SK-N-SH (cell line): ENCODE measurements at regions not wholly inside any gene's neighbourhood (a gene's known extent, or its start where the extent isn't known, plus 50 kb on each side); places are given as distances from the start of the nearest gene placed in this dataset.

Source experiments
- CTCF ChIA-PET: fragments of 300-600, 350-600 bp; formaldehyde crosslinking; extraction: SDS; loops from one replicate; lab custom pipeline; 2021; lab: Yijun Ruan, JAX
- POLR2A ChIA-PET: fragments of 350-600 bp; sonication (Branson Sonifier 250); formaldehyde crosslinking; extraction: SDS; loops from one replicate; lab custom pipeline; 2020; ENCODE audit warnings: antibody characterized with exemption, inconsistent platforms; lab: Yijun Ruan, JAX
- DNase-seq: peaks from one replicate; pipeline ENCODE4 v3.0.0; 2012
- H2AFZ ChIP-seq: fragments of 200-600 bp; sonication (generic); 2 replicates; pipeline ENCODE4 v1.8.1; 2016; ENCODE audit warnings: antibody characterized with exemption, mild to moderate bottlenecking, low read depth
- H3F3A ChIP-seq: fragments of 200-600 bp; sonication (generic); replicated peaks from 2 replicates; pipeline ENCODE3; 2016; ENCODE audit warnings: antibody characterized with exemption, mild to moderate bottlenecking; ENCODE audit not compliant: insufficient read depth
- H3K27ac ChIP-seq, 2 experiments: fragments of 200-500 bp in 1 of 2; fragments of 200-600 bp in 1 of 2; sonication (Bioruptor generic) in 1 of 2; sonication (generic), shearing (Covaris generic) in 1 of 2; 2 replicates each; pipeline versions ENCODE4 v1.5.1 to v1.6.1; 2014 to 2016; ENCODE audit warnings: low read depth in 2 of 2, inconsistent platforms in 1 of 2, low read length in 1 of 2, mild to moderate bottlenecking in 1 of 2, mixed read lengths in 1 of 2
- H3K27me3 ChIP-seq: fragments of 200-600 bp; sonication (generic), shearing (Covaris generic); 2 replicates; pipeline ENCODE4 v1.6.1; 2016; ENCODE audit warnings: mixed run types; ENCODE audit not compliant: insufficient read depth
- H3K36me3 ChIP-seq, 2 experiments: fragments of 200-500 bp in 1 of 2; fragments of 200-600 bp in 1 of 2; sonication (Bioruptor generic) in 1 of 2; sonication (generic) in 1 of 2; replicated peaks in 1 of 2; 2 replicates each; pipeline versions ENCODE3 to v1.5.1; 2014 to 2016; ENCODE audit warnings: low read length in 1 of 2, mild to moderate bottlenecking in 1 of 2; ENCODE audit not compliant: insufficient read depth in 2 of 2, control insufficient read depth in 1 of 2
- H3K4me1 ChIP-seq, 2 experiments: fragments of 200-500 bp in 1 of 2; fragments of 200-600 bp in 1 of 2; sonication (Bioruptor generic) in 1 of 2; sonication (generic), shearing (Covaris generic) in 1 of 2; 2 replicates each; pipeline versions ENCODE4 v1.5.1 to v1.6.1; 2014 to 2016; ENCODE audit warnings: low read depth in 1 of 2, low read length in 1 of 2, mixed run types in 1 of 2; ENCODE audit not compliant: insufficient read depth in 2 of 2, control insufficient read depth in 1 of 2
- H3K4me2 ChIP-seq: fragments of 200-600 bp; sonication (generic), shearing (Covaris generic); 2 replicates; pipeline ENCODE4 v1.6.1; 2017; ENCODE audit warnings: mixed run types
- H3K4me3 ChIP-seq, 2 experiments: fragments of 200-500 bp in 1 of 2; fragments of 200-600 bp in 1 of 2; sonication (Bioruptor generic) in 1 of 2; sonication (generic), shearing (Covaris generic) in 1 of 2; 2 replicates each; pipeline versions ENCODE4 v1.5.1 to v1.8.1; 2014 to 2016; ENCODE audit warnings: low read depth in 2 of 2, inconsistent platforms in 1 of 2, low read length in 1 of 2, mild to moderate bottlenecking in 1 of 2, mixed read lengths in 1 of 2, moderate library complexity in 1 of 2
- H3K79me2 ChIP-seq: fragments of 200-600 bp; sonication (generic); 2 replicates; pipeline ENCODE4 v1.8.1; 2017; ENCODE audit warnings: mild to moderate bottlenecking; ENCODE audit not compliant: insufficient read depth
- H3K9ac ChIP-seq: fragments of 200-600 bp; sonication (generic); 2 replicates; pipeline ENCODE4 v1.6.1; 2017; ENCODE audit warnings: mixed run types
- H3K9me2 ChIP-seq: fragments of 200-600 bp; sonication (generic); 2 replicates; pipeline ENCODE4 v1.6.1; 2017; ENCODE audit warnings: mixed run types
- H3K9me3 ChIP-seq: fragments of 200-600 bp; sonication (generic); 2 replicates; pipeline ENCODE4 v1.6.1; 2017; ENCODE audit warnings: mixed run types, mild to moderate bottlenecking, moderate library complexity
- H4K20me1 ChIP-seq: fragments of 200-600 bp; sonication (generic); 2 replicates; pipeline ENCODE4 v1.6.1; 2017; ENCODE audit warnings: mild to moderate bottlenecking, mixed run types; ENCODE audit not compliant: insufficient read depth
- CHD2 ChIP-seq: fragments of 150-350 bp; IDR thresholded peaks from 2 replicates; pipeline ENCODE4 v1.6.1; 2018; ENCODE audit warnings: low read length; ENCODE audit not compliant: partially characterized antibody
- CTCF ChIP-seq: fragments of 200-600 bp; sonication (generic); IDR thresholded peaks from 2 replicates; pipeline ENCODE4 v1.6.1; 2017; ENCODE audit warnings: antibody characterized with exemption, mild to moderate bottlenecking, moderate library complexity
- EZH2phosphoT487 ChIP-seq: fragments of 200-600 bp; sonication (generic); IDR thresholded peaks from 2 replicates; pipeline ENCODE4 v1.6.1; 2017; ENCODE audit warnings: low read depth, mixed run types, mild to moderate bottlenecking, antibody characterized with exemption, moderate library complexity, borderline replicate concordance
- FOXJ3 ChIP-seq: sonication (generic); formaldehyde crosslinking; IDR thresholded peaks from 2 replicates; pipeline ENCODE4 v1.5.1; 2020; ENCODE audit warnings: mild to moderate bottlenecking, missing genetic modification reagents
- IRF3 ChIP-seq: fragments of 150-350 bp; IDR thresholded peaks from 2 replicates; pipeline ENCODE4 v1.6.1; 2016; ENCODE audit warnings: mild to moderate bottlenecking, low read depth, low read length
- JUND ChIP-seq: IDR thresholded peaks from 2 replicates; pipeline ENCODE4 v1.4.0; 2012
- MEF2A ChIP-seq: IDR thresholded peaks from 2 replicates; pipeline ENCODE4 v1.4.0; 2012; ENCODE audit warnings: low read depth, borderline replicate concordance
- NFIC ChIP-seq: IDR thresholded peaks from 2 replicates; pipeline ENCODE4 v1.4.0; 2012; ENCODE audit warnings: borderline replicate concordance
- RFX5 ChIP-seq: IDR thresholded peaks from 2 replicates; pipeline ENCODE4 v1.6.1; 2012; ENCODE audit warnings: mild to moderate bottlenecking, improper control_type of control experiment, low read length
- SMC3 ChIP-seq: IDR thresholded peaks from 2 replicates; pipeline ENCODE4 v1.6.1; 2012; ENCODE audit warnings: low read depth, low read length, improper control_type of control experiment
- USF2 ChIP-seq: fragments of 150-350 bp; IDR thresholded peaks from 2 replicates; pipeline ENCODE4 v1.6.1; 2017; ENCODE audit warnings: antibody characterized with exemption, low read length, low read depth, borderline replicate concordance
- YY1 ChIP-seq: IDR thresholded peaks from 2 replicates; pipeline ENCODE4 v1.4.0; 2012; ENCODE audit warnings: low read depth, mild to moderate bottlenecking
- WGBS: methylation state at CpG from one replicate; pipeline ENCODE4 v1.1.6; 2017; ENCODE audit warnings: low lambda C conversion rate; 5-methylcytosine and 5-hydroxymethylcytosine counted together
- TF ChIP-seq, protein P1 (sequence below): IDR thresholded peaks from 2 replicates; pipeline ENCODE4 v1.6.1; 2012; ENCODE audit warnings: mild to moderate bottlenecking, low read depth, low read length, moderate library complexity

GRCh38 chr13:104898484-104898883, 1637.0 kb downstream of the EFNB2 start:
- no peak for DNase-seq
- H3K27ac ChIP-seq = no peak overlapping the region
- no peaks in the 10 kb centered on the region for H3K4me1 ChIP-seq
- no peaks in the 10 kb centered on the region for H3K36me3 ChIP-seq
- no peak overlapping the region for H3K4me2 ChIP-seq
- CTCF ChIA-PET = no interaction called here
- 71% methylated on average over 3 of the region's 3 CpGs for whole genome bisulfite sequencing
- H3K4me3 ChIP-seq = no peak overlapping the region
- TF ChIP-seq SMC3 (no peak), EZH2phosphoT487 (no peak), USF2 (no peak), YY1 (no peak), CTCF (no peak), IRF3 (no peak), FOXJ3 (CRISPR knock-in tag) (no peak), CHD2 (no peak), JUND (no peak), MEF2A (no peak), RFX5 (no peak), NFIC (no peak)
- TF ChIP-seq, protein P1, sequence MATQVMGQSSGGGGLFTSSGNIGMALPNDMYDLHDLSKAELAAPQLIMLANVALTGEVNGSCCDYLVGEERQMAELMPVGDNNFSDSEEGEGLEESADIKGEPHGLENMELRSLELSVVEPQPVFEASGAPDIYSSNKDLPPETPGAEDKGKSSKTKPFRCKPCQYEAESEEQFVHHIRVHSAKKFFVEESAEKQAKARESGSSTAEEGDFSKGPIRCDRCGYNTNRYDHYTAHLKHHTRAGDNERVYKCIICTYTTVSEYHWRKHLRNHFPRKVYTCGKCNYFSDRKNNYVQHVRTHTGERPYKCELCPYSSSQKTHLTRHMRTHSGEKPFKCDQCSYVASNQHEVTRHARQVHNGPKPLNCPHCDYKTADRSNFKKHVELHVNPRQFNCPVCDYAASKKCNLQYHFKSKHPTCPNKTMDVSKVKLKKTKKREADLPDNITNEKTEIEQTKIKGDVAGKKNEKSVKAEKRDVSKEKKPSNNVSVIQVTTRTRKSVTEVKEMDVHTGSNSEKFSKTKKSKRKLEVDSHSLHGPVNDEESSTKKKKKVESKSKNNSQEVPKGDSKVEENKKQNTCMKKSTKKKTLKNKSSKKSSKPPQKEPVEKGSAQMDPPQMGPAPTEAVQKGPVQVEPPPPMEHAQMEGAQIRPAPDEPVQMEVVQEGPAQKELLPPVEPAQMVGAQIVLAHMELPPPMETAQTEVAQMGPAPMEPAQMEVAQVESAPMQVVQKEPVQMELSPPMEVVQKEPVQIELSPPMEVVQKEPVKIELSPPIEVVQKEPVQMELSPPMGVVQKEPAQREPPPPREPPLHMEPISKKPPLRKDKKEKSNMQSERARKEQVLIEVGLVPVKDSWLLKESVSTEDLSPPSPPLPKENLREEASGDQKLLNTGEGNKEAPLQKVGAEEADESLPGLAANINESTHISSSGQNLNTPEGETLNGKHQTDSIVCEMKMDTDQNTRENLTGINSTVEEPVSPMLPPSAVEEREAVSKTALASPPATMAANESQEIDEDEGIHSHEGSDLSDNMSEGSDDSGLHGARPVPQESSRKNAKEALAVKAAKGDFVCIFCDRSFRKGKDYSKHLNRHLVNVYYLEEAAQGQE = no peak
- POLR2A ChIA-PET = no interaction called here
- H3K9me2 ChIP-seq = no peaks in the 10 kb centered on the region
- H4K20me1 ChIP-seq = no peaks in the 10 kb centered on the region
- H2AFZ ChIP-seq = no peak overlapping the region
- H3K27me3 ChIP-seq = no peaks in the 10 kb centered on the region
- no peaks in the 10 kb centered on the region for H3K79me2 ChIP-seq
- H3K9me3 ChIP-seq = no peaks in the 10 kb centered on the region
- H3K9ac ChIP-seq = no peak overlapping the region
- H3F3A ChIP-seq = no peaks in the 10 kb centered on the region
